Vagina (tissue), 2 donors: ENCODE measurements at regions not wholly inside any gene's neighbourhood (a gene's known extent, or its start where the extent isn't known, plus 50 kb on each side); places are given as distances from the start of the nearest gene placed in this dataset.

Experiments used
- POLR2A ChIP-seq, 2 donors: fragments of 450-650 bp; IDR thresholded peaks; one replicate each; pipeline ENCODE4 v1.6.1; 2017; ENCODE audit warnings: antibody characterized with exemption in 2 of 2, mild to moderate bottlenecking in 2 of 2, moderate library complexity in 2 of 2
- POLR2AphosphoS5 ChIP-seq, 2 donors: sonication (generic); formaldehyde crosslinking; IDR thresholded peaks; one replicate each; pipeline ENCODE4 v1.9.0; 2017; ENCODE audit warnings: antibody characterized with exemption in 2 of 2, mild to moderate bottlenecking in 2 of 2, low read depth in 1 of 2; ENCODE audit not compliant: insufficient read depth in 1 of 2
- TF ChIP-seq, protein P1 (sequence below), 3 experiments: fragments of 450-650 bp in 2 of 3; fragments of 200-600 bp in 1 of 3; sonication (generic) in 1 of 3; IDR thresholded peaks; one replicate each; pipeline ENCODE4 v1.5.1; 2017 to 2019; ENCODE audit warnings: antibody characterized with exemption in 3 of 3, mild to moderate bottlenecking in 2 of 3, moderate library complexity in 2 of 3

- TF ChIP-seq, protein P1, sequence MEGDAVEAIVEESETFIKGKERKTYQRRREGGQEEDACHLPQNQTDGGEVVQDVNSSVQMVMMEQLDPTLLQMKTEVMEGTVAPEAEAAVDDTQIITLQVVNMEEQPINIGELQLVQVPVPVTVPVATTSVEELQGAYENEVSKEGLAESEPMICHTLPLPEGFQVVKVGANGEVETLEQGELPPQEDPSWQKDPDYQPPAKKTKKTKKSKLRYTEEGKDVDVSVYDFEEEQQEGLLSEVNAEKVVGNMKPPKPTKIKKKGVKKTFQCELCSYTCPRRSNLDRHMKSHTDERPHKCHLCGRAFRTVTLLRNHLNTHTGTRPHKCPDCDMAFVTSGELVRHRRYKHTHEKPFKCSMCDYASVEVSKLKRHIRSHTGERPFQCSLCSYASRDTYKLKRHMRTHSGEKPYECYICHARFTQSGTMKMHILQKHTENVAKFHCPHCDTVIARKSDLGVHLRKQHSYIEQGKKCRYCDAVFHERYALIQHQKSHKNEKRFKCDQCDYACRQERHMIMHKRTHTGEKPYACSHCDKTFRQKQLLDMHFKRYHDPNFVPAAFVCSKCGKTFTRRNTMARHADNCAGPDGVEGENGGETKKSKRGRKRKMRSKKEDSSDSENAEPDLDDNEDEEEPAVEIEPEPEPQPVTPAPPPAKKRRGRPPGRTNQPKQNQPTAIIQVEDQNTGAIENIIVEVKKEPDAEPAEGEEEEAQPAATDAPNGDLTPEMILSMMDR (IDR thresholded peaks at IDR 0.05) = no peak
- TF ChIP-seq POLR2AphosphoS5 (IDR thresholded peaks at IDR 0.05; ENCODE audit: insufficient read depth in 1 of 2, low read depth in 1 of 2) (no peak), POLR2A (IDR thresholded peaks at IDR 0.05) (no peak)
Observed at GRCh38 chr12:33589576-33590114, 150.0 kb upstream of the SYT10 start.
